ENCODE measurements at regions not wholly inside any gene's neighbourhood (a gene's known extent, or its start where the extent isn't known, plus 50 kb on each side); places are given as distances from the start of the nearest gene placed in this dataset.
"Not testable (repeated sequence)": the region's sequence is repeated elsewhere in the genome, so short reads cannot be mapped to it uniquely, and the experiment has no call there.

GRCh38 chr4:159410076-159410777 lies 307.3 kb downstream of the RAPGEF2 start:
- no peak overlapping the region for H3K4me3 Mint-ChIP-seq
- no peak overlapping the region for H3K27ac Mint-ChIP-seq
- no peaks in the 10 kb centered on the region for H3K36me3 Mint-ChIP-seq
- peaks cover 0 to 2% (median 0%) of the 10 kb centered on the region in 3 donors for H3K9me3 Mint-ChIP-seq
- H3K4me1 Mint-ChIP-seq: no peaks in the 10 kb centered on the region
- H3K27me3 Mint-ChIP-seq: no peaks in the 10 kb centered on the region

GRCh38 chr4:159410891-159411290 lies 308.0 kb downstream of the RAPGEF2 start:
- Mint-ChIP-seq H3K27me3 (no peaks in the 10 kb centered on the region), H3K4me3 (no peak overlapping the region), H3K36me3 (no peaks in the 10 kb centered on the region), H3K27ac (no peak overlapping the region), H3K4me1 (no peaks in the 10 kb centered on the region), H3K9me3 (peaks cover 0 to 2% (median 0%) of the 10 kb centered on the region in 3 donors)

- H3K9me3 Mint-ChIP-seq: peaks cover 0 to 2% (median under 1%) of the 10 kb centered on the region in 3 donors
- H3K4me1 Mint-ChIP-seq: no peaks in the 10 kb centered on the region
- H3K36me3 Mint-ChIP-seq: no peaks in the 10 kb centered on the region
- H3K27me3 Mint-ChIP-seq: no peaks in the 10 kb centered on the region
- peak overlapping the region in 1 of 3 donors; percentile 41 for H3K27ac Mint-ChIP-seq
- no peak overlapping the region for H3K4me3 Mint-ChIP-seq
Observed at GRCh38 chr4:159413306-159413943, 310.5 kb downstream of the RAPGEF2 start.

- no peaks in the 10 kb centered on the region for H3K4me1 Mint-ChIP-seq
Observed at GRCh38 chr4:159414305-159414704, 311.4 kb downstream of the RAPGEF2 start.

GRCh38 chr4:159416073-159416472 lies 313.2 kb downstream of the RAPGEF2 start:
- Mint-ChIP-seq H3K27ac (no peak overlapping the region), H3K4me3 (no peak overlapping the region), H3K36me3 (no peaks in the 10 kb centered on the region), H3K27me3 (no peaks in the 10 kb centered on the region), H3K4me1 (no peaks in the 10 kb centered on the region), H3K9me3 (peaks cover 0 to 2% (median 2%) of the 10 kb centered on the region in 3 donors)

More at GRCh38 chr4:159414305-159414704, 311.4 kb downstream of the RAPGEF2 start:
- Mint-ChIP-seq H3K9me3 (peaks cover 0 to 2% (median 2%) of the 10 kb centered on the region in 3 donors), H3K27ac (no peak overlapping the region), H3K4me3 (no peak overlapping the region), H3K36me3 (no peaks in the 10 kb centered on the region), H3K27me3 (no peaks in the 10 kb centered on the region)

- Mint-ChIP-seq H3K4me3 (no peak overlapping the region), H3K36me3 (no peaks in the 10 kb centered on the region), H3K27ac (no peak overlapping the region), H3K9me3 (peaks cover 0 to 2% (median 2%) of the 10 kb centered on the region in 3 donors), H3K4me1 (no peaks in the 10 kb centered on the region), H3K27me3 (no peaks in the 10 kb centered on the region)
Observed at GRCh38 chr4:159416996-159417395, 314.1 kb downstream of the RAPGEF2 start.

- Mint-ChIP-seq H3K4me1 (no peaks in the 10 kb centered on the region), H3K36me3 (no peaks in the 10 kb centered on the region), H3K27ac (no peak overlapping the region), H3K9me3 (peaks cover 0 to 2% (median 2%) of the 10 kb centered on the region in 3 donors), H3K27me3 (no peaks in the 10 kb centered on the region), H3K4me3 (no peak overlapping the region)
Observed at GRCh38 chr4:159420162-159421057, 317.5 kb downstream of the RAPGEF2 start.

- not testable (repeated sequence) for H3K27ac Mint-ChIP-seq, H3K4me1 Mint-ChIP-seq, H3K27me3 Mint-ChIP-seq, H3K9me3 Mint-ChIP-seq, H3K4me3 Mint-ChIP-seq, H3K36me3 Mint-ChIP-seq
Observed at GRCh38 chr4:159421058-159421419, 318.2 kb downstream of the RAPGEF2 start.

- H3K4me3 Mint-ChIP-seq: no peak overlapping the region
- H3K27ac Mint-ChIP-seq: no peak overlapping the region
- H3K4me1 Mint-ChIP-seq: no peaks in the 10 kb centered on the region
- peaks cover 0 to 2% (median 2%) of the 10 kb centered on the region in 3 donors for H3K9me3 Mint-ChIP-seq
- H3K36me3 Mint-ChIP-seq: no peaks in the 10 kb centered on the region
- no peaks in the 10 kb centered on the region for H3K27me3 Mint-ChIP-seq
Observed at GRCh38 chr4:159422019-159422418, 319.1 kb downstream of the RAPGEF2 start.

- Mint-ChIP-seq H3K9me3 (peaks cover 0 to 2% (median 0%) of the 10 kb centered on the region in 3 donors), H3K27ac (no peak overlapping the region), H3K4me1 (no peaks in the 10 kb centered on the region), H3K27me3 (no peaks in the 10 kb centered on the region), H3K4me3 (peak overlapping the region in 1 of 4 donors; percentile 49), H3K36me3 (no peaks in the 10 kb centered on the region)
Observed at GRCh38 chr4:159422626-159423025, 319.7 kb downstream of the RAPGEF2 start.

GRCh38 chr4:159425737-159426305 lies 322.9 kb downstream of the RAPGEF2 start:
- Mint-ChIP-seq H3K27me3 (no peaks in the 10 kb centered on the region), H3K4me3 (no peak overlapping the region), H3K9me3 (no peaks in the 10 kb centered on the region), H3K4me1 (peaks cover 0 to 2% (median 0%) of the 10 kb centered on the region in 3 donors), H3K27ac (no peak overlapping the region), H3K36me3 (no peaks in the 10 kb centered on the region)

- Mint-ChIP-seq H3K27me3 (no peaks in the 10 kb centered on the region), H3K27ac (no peak overlapping the region), H3K36me3 (no peaks in the 10 kb centered on the region), H3K4me1 (peaks cover 0 to 2% (median 2%) of the 10 kb centered on the region in 3 donors), H3K4me3 (no peak overlapping the region), H3K9me3 (no peaks in the 10 kb centered on the region)
Observed at GRCh38 chr4:159428293-159428692, 325.4 kb downstream of the RAPGEF2 start.

- H3K4me1 Mint-ChIP-seq: peaks cover 0 to 2% (median 2%) of the 10 kb centered on the region in 3 donors
- H3K4me3 Mint-ChIP-seq: no peak overlapping the region
- H3K9me3 Mint-ChIP-seq: no peaks in the 10 kb centered on the region
Observed at GRCh38 chr4:159428975-159429692, 326.3 kb downstream of the RAPGEF2 start.

GRCh38 chr4:159429693-159430035 lies 326.8 kb downstream of the RAPGEF2 start:
- H3K4me1 Mint-ChIP-seq: peaks cover 0 to 2% (median 2%) of the 10 kb centered on the region in 3 donors
- H3K9me3 Mint-ChIP-seq: no peaks in the 10 kb centered on the region
- peaks cover 2% of the 10 kb centered on the region for H3K27me3 Mint-ChIP-seq
- H3K27ac Mint-ChIP-seq: no peak overlapping the region
- H3K36me3 Mint-ChIP-seq: no peaks in the 10 kb centered on the region
- no peak overlapping the region for H3K4me3 Mint-ChIP-seq

More at GRCh38 chr4:159428975-159429692, 326.3 kb downstream of the RAPGEF2 start:
- H3K27ac Mint-ChIP-seq: no peak overlapping the region
- no peaks in the 10 kb centered on the region for H3K36me3 Mint-ChIP-seq
- H3K27me3 Mint-ChIP-seq: no peaks in the 10 kb centered on the region

Measured in IgD-negative memory B cell (primary cell).